Brain microvascular endothelial cell (primary cell): ENCODE measurements at regions not wholly inside any gene's neighbourhood (a gene's known extent, or its start where the extent isn't known, plus 50 kb on each side); places are given as distances from the start of the nearest gene placed in this dataset.

Source experiments
- DNase-seq: peaks from one replicate; pipeline ENCODE4 v3.0.0-alpha.2; 2020
- H3K27ac ChIP-seq: fragments of 250-450 bp; sonication (Bioruptor Pico); 2 replicates; pipeline ENCODE4 v1.5.1; 2020; ENCODE audit warnings: mild to moderate bottlenecking, moderate library complexity
- H3K27me3 ChIP-seq: fragments of 250-450 bp; sonication (Bioruptor Pico); replicated peaks from 2 replicates; pipeline ENCODE4 v1.5.1; 2020; ENCODE audit warnings: mild to moderate bottlenecking
- H3K36me3 ChIP-seq: fragments of 250-450 bp; sonication (Bioruptor Pico); replicated peaks from 2 replicates; pipeline ENCODE4 v1.5.1; 2020; ENCODE audit warnings: mild to moderate bottlenecking
- H3K4me3 ChIP-seq: 2 replicates; pipeline ENCODE4 v1.5.1; 2011; ENCODE audit warnings: low read depth, mild to moderate bottlenecking, control low read depth, low read length, moderate library complexity
- CTCF ChIP-seq: IDR thresholded peaks from 2 replicates; pipeline ENCODE4 v1.5.1; 2011; ENCODE audit warnings: low read depth, mild to moderate bottlenecking, moderate library complexity, low read length, control low read depth, inconsistent platforms; ENCODE audit errors: missing control alignments
- in situ Hi-C: cut with HindIII; loops from 2 replicates; pipeline ENCODE4 v1.10.0; 2017; ENCODE audit warnings: low sequenced_read_pairs, low pct_ligation_motif_present

- in situ Hi-C loops: no loop called here
- H3K27ac ChIP-seq: no peak overlapping the region
- TF ChIP-seq CTCF: no peak
- DNase-seq: no peak
- no peak overlapping the region for H3K4me3 ChIP-seq
- no peaks in the 10 kb centered on the region for H3K27me3 ChIP-seq
- H3K36me3 ChIP-seq: no peaks in the 10 kb centered on the region
Observed at GRCh38 chr9:6072453-6072852, 57.0 kb upstream of the RANBP6 start.

GRCh38 chr9:6068983-6069382 lies 53.6 kb upstream of the RANBP6 start:
- no peaks in the 10 kb centered on the region for H3K27me3 ChIP-seq
- no peaks in the 10 kb centered on the region for H3K36me3 ChIP-seq
- in situ Hi-C loops: no loop called here
- DNase-seq: no peak
- no peak overlapping the region for H3K27ac ChIP-seq
- TF ChIP-seq CTCF: no peak
- no peak overlapping the region for H3K4me3 ChIP-seq

- TF ChIP-seq CTCF: no peak
- Histone ChIP-seq H3K4me3 (no peak overlapping the region), H3K36me3 (no peaks in the 10 kb centered on the region), H3K27me3 (no peaks in the 10 kb centered on the region), H3K27ac (no peak overlapping the region)
- in situ Hi-C loops: no loop called here
- no peak for DNase-seq
Observed at GRCh38 chr9:6067426-6067825, 52.0 kb upstream of the RANBP6 start.
